WTC11 (cell line): ENCODE measurements at regions not wholly inside any gene's neighbourhood (a gene's known extent, or its start where the extent isn't known, plus 50 kb on each side); places are given as distances from the start of the nearest gene placed in this dataset.

Experiments
- ATAC-seq: fragments of 200-7000 bp; cut with Tn5 transposase; 2 replicates; pipeline ENCODE4 v1.10.0; 2021; ENCODE audit warnings: mild to moderate bottlenecking, moderate library complexity
- CTCF ChIA-PET: fragments of 300-600 bp; sonication (Branson Sonifier 250); formaldehyde crosslinking; loops from one replicate; lab custom pipeline; 2021; ENCODE audit warnings: antibody characterized with exemption; lab: Charles Lee
- POLR2A ChIA-PET: fragments of 350-600 bp; sonication (Branson Sonifier 250); formaldehyde crosslinking; loops from one replicate; lab custom pipeline; 2021; ENCODE audit warnings: antibody characterized with exemption; lab: Charles Lee
- DNase-seq: peaks from one replicate; pipeline ENCODE4 v3.0.0; 2021; ENCODE audit warnings: low spot score
- H3K27ac Mint-ChIP-seq: 2 replicates; pipeline ENCODE4 v1.8.0; 2021; ENCODE audit warnings: mixed read lengths
- H3K27me3 Mint-ChIP-seq: 2 replicates; pipeline ENCODE4 v1.8.0; 2021; ENCODE audit warnings: low read depth, mild to moderate bottlenecking, moderate library complexity, mixed read lengths
- H3K36me3 Mint-ChIP-seq: 2 replicates; pipeline ENCODE4 v1.8.0; 2021; ENCODE audit warnings: mixed read lengths
- H3K4me1 Mint-ChIP-seq: 2 replicates; pipeline ENCODE4 v1.8.0; 2022; ENCODE audit warnings: mixed read lengths
- H3K4me3 Mint-ChIP-seq: 2 replicates; pipeline ENCODE4 v1.8.0; 2021; ENCODE audit warnings: mild to moderate bottlenecking, moderate library complexity, mixed read lengths
- H3K9me3 Mint-ChIP-seq: 2 replicates; pipeline ENCODE4 v1.8.0; 2021; ENCODE audit warnings: mixed read lengths
- ATF1 ChIP-seq: sonication (generic); formaldehyde crosslinking; IDR thresholded peaks from 2 replicates; pipeline ENCODE4 v1.8.1; 2023; ENCODE audit warnings: mild to moderate bottlenecking, moderate library complexity, missing genetic modification reagents
- ATF3 ChIP-seq: sonication (generic); formaldehyde crosslinking; conservative IDR thresholded peaks from 2 replicates; pipeline ENCODE4 v1.8.1; 2022; ENCODE audit warnings: mild to moderate bottlenecking, missing genetic modification reagents
- CBFB ChIP-seq: sonication (generic); formaldehyde crosslinking; IDR thresholded peaks from 2 replicates; pipeline ENCODE4 v1.8.1; 2022; ENCODE audit warnings: mild to moderate bottlenecking, low read depth, missing genetic modification reagents
- CDX4 ChIP-seq: fragments of 250-450 bp; sonication (Bioruptor Pico); IDR thresholded peaks from 2 replicates; pipeline ENCODE4 v1.9.0; 2021; ENCODE audit warnings: moderate library complexity, mild to moderate bottlenecking, inconsistent platforms, borderline replicate concordance
- CREB1 ChIP-seq: sonication (generic); formaldehyde crosslinking; IDR thresholded peaks from 2 replicates; pipeline ENCODE4 v1.8.0; 2023; ENCODE audit warnings: mild to moderate bottlenecking, missing genetic modification reagents
- ELF4 ChIP-seq: sonication (generic); formaldehyde crosslinking; IDR thresholded peaks from 2 replicates; pipeline ENCODE4 v1.8.1; 2022; ENCODE audit warnings: low read depth, mild to moderate bottlenecking, moderate library complexity, missing genetic modification reagents
- ERG ChIP-seq: fragments of 250-450 bp; sonication (Bioruptor Pico); IDR thresholded peaks from 2 replicates; pipeline ENCODE4 v1.8.0; 2021; ENCODE audit warnings: mild to moderate bottlenecking
- FOXK1 ChIP-seq: sonication (generic); formaldehyde crosslinking; IDR thresholded peaks from 2 replicates; pipeline ENCODE4 v1.8.0; 2022; ENCODE audit warnings: mild to moderate bottlenecking, moderate library complexity, missing genetic modification reagents
- GABPB1 ChIP-seq: sonication (generic); formaldehyde crosslinking; IDR thresholded peaks from 2 replicates; pipeline ENCODE4 v1.8.1; 2023; ENCODE audit warnings: mild to moderate bottlenecking, missing genetic modification reagents
- GRHL2 ChIP-seq: fragments of 250-450 bp; sonication (Bioruptor Pico); IDR thresholded peaks from 2 replicates; pipeline ENCODE4 v1.8.0; 2022; ENCODE audit warnings: mild to moderate bottlenecking, moderate library complexity; ENCODE audit not compliant: insufficient replicate concordance, severe bottlenecking
- GTF2I ChIP-seq: fragments of 250-450 bp; sonication (Bioruptor Pico); conservative IDR thresholded peaks from 2 replicates; pipeline ENCODE4 v1.4.0; 2021; ENCODE audit warnings: mild to moderate bottlenecking
- HMGA2 ChIP-seq: fragments of 250-450 bp; sonication (Bioruptor Pico); IDR thresholded peaks from 2 replicates; pipeline ENCODE4 v1.4.0; 2021; ENCODE audit warnings: mild to moderate bottlenecking, moderate library complexity
- IRF1 ChIP-seq: sonication (generic); formaldehyde crosslinking; IDR thresholded peaks from 2 replicates; pipeline ENCODE4 v1.8.0; 2023; ENCODE audit warnings: missing genetic modification reagents
- JUN ChIP-seq: sonication (generic); formaldehyde crosslinking; IDR thresholded peaks from 2 replicates; pipeline ENCODE4 v1.8.0; 2023; ENCODE audit warnings: mild to moderate bottlenecking, missing genetic modification reagents
- KAT7 ChIP-seq: sonication (generic); formaldehyde crosslinking; IDR thresholded peaks from 2 replicates; pipeline ENCODE4 v1.8.1; 2023; ENCODE audit warnings: missing genetic modification reagents, mild to moderate bottlenecking, borderline replicate concordance
- MYBL2 ChIP-seq: sonication (generic); formaldehyde crosslinking; IDR thresholded peaks from 2 replicates; pipeline ENCODE4 v1.8.1; 2023; ENCODE audit warnings: mild to moderate bottlenecking, moderate library complexity, missing genetic modification reagents
- NR1H2 ChIP-seq: sonication (generic); formaldehyde crosslinking; IDR thresholded peaks from 2 replicates; pipeline ENCODE4 v1.9.0; 2021; ENCODE audit warnings: mild to moderate bottlenecking, moderate library complexity, missing genetic modification reagents
- PRDM15 ChIP-seq: sonication (generic); formaldehyde crosslinking; IDR thresholded peaks from 2 replicates; pipeline ENCODE4 v1.8.0; 2022; ENCODE audit warnings: missing genetic modification reagents
- PRRX2 ChIP-seq: fragments of 250-450 bp; sonication (Bioruptor Pico); IDR thresholded peaks from 2 replicates; pipeline ENCODE4 v1.8.0; 2021; ENCODE audit warnings: mild to moderate bottlenecking
- RELA ChIP-seq: sonication (generic); formaldehyde crosslinking; IDR thresholded peaks from 2 replicates; pipeline ENCODE4 v1.8.1; 2022; ENCODE audit warnings: missing genetic modification reagents, mild to moderate bottlenecking, borderline replicate concordance
- TCF7 ChIP-seq: sonication (generic); formaldehyde crosslinking; IDR thresholded peaks from 2 replicates; pipeline ENCODE4 v1.8.0; 2022; ENCODE audit warnings: mild to moderate bottlenecking, low read depth, missing genetic modification reagents, moderate library complexity
- TEAD1 ChIP-seq: sonication (generic); formaldehyde crosslinking; IDR thresholded peaks from 2 replicates; pipeline ENCODE4 v1.8.0; 2022; ENCODE audit warnings: mild to moderate bottlenecking, missing genetic modification reagents
- TP53 ChIP-seq: sonication (generic); formaldehyde crosslinking; IDR thresholded peaks from 2 replicates; pipeline ENCODE4 v1.8.1; 2023; ENCODE audit warnings: mild to moderate bottlenecking, missing genetic modification reagents
- ZNF138 ChIP-seq: sonication (generic); formaldehyde crosslinking; conservative IDR thresholded peaks from 2 replicates; pipeline ENCODE4 v1.8.1; 2022; ENCODE audit warnings: mild to moderate bottlenecking, moderate library complexity, missing genetic modification reagents
- ZNF219 ChIP-seq: sonication (generic); formaldehyde crosslinking; IDR thresholded peaks from 2 replicates; pipeline ENCODE4 v1.8.0; 2023; ENCODE audit warnings: missing genetic modification reagents, mild to moderate bottlenecking, borderline replicate concordance
- ZNF317 ChIP-seq: sonication (generic); formaldehyde crosslinking; IDR thresholded peaks from 2 replicates; pipeline ENCODE4 v1.8.1; 2023; ENCODE audit warnings: low read depth, mild to moderate bottlenecking, moderate library complexity, missing genetic modification reagents, borderline replicate concordance
- ZNF512 ChIP-seq: sonication (generic); formaldehyde crosslinking; IDR thresholded peaks from 2 replicates; pipeline ENCODE4 v1.8.1; 2022; ENCODE audit warnings: missing genetic modification reagents, borderline replicate concordance

- Mint-ChIP-seq H3K36me3 (peaks cover 62% of the 10 kb centered on the region), H3K4me3 (no peak overlapping the region), H3K4me1 (no peaks in the 10 kb centered on the region), H3K27me3 (peaks cover 12% of the 10 kb centered on the region), H3K27ac (no peak overlapping the region), H3K9me3 (peaks cover 88% of the 10 kb centered on the region)
- ChIA-PET POLR2A (no interaction called here), CTCF (no interaction called here)
- DNase-seq: no peak
- ATAC-seq: no peak
- TF ChIP-seq CDX4 (CRISPR knock-in tag) (no peak), MYBL2 (CRISPR knock-in tag) (no peak), ZNF512 (CRISPR knock-in tag) (no peak), GRHL2 (CRISPR knock-in tag) (no peak), RELA (CRISPR knock-in tag) (no peak), FOXK1 (CRISPR knock-in tag) (no peak), ZNF317 (CRISPR knock-in tag) (no peak), ATF1 (CRISPR knock-in tag) (no peak), HMGA2 (no peak), GABPB1 (CRISPR knock-in tag) (no peak), JUN (no peak), ZNF138 (CRISPR knock-in tag) (no peak), TEAD1 (CRISPR knock-in tag) (no peak), ELF4 (CRISPR knock-in tag) (no peak), CBFB (CRISPR knock-in tag) (no peak), ZNF219 (no peak), ERG (no peak), TP53 (CRISPR knock-in tag) (no peak)
Measured at GRCh38 chr16:8476824-8477223, 113.5 kb downstream of the TMEM114 start.

- CTCF ChIA-PET: no interaction called here
- Mint-ChIP-seq H3K27ac (no peak overlapping the region), H3K9me3 (peaks cover 80% of the 10 kb centered on the region), H3K27me3 (peaks cover 12% of the 10 kb centered on the region)
- no peak for DNase-seq
- TF ChIP-seq NR1H2 (CRISPR knock-in tag) (no peak), GTF2I (CRISPR knock-in tag) (no peak), PRRX2 (CRISPR knock-in tag) (no peak), ZNF138 (CRISPR knock-in tag) (no peak), HMGA2 (no peak), IRF1 (no peak), ZNF219 (no peak), ZNF512 (CRISPR knock-in tag) (no peak), ATF3 (no peak), CREB1 (no peak), KAT7 (no peak), TCF7 (CRISPR knock-in tag) (no peak), PRDM15 (CRISPR knock-in tag) (no peak)
- TF ChIP-seq, all 79 proteins: peak for 0
- ATAC-seq: no peak
- no peak overlapping the region for H3K4me3 Mint-ChIP-seq
- POLR2A ChIA-PET: no interaction called here
- no peaks in the 10 kb centered on the region for H3K4me1 Mint-ChIP-seq
- H3K36me3 Mint-ChIP-seq: peaks cover 65% of the 10 kb centered on the region
Measured at GRCh38 chr16:8474587-8474986, 115.7 kb downstream of the TMEM114 start.
